ENCODE measurements at regions not wholly inside any gene's neighbourhood (a gene's known extent, or its start where the extent isn't known, plus 50 kb on each side); places are given as distances from the start of the nearest gene placed in this dataset.
"Not testable (repeated sequence)": the region's sequence is repeated elsewhere in the genome, so short reads cannot be mapped to it uniquely, and the experiment has no call there.

DNA sequence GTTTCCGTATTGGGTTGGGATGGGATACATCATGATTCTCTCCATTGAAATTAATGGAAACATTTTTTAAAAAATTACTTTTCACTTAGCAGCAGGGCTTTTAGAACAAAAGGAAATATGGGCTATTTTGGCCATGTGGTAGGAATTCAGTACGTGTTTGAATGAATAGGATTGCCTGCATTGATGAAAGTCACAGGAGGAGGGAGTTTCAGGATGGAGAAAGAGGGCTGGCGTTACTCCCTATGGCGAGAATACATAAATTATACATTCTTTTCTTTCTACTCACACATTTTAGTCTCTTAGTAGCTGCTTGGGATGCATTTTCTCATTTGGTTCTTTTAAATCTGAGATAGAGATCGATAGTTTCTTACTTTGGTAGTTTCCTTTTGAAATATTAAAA, 100.3 kb upstream of the PDHA1 start:
- DNase-seq = no peak

DNA sequence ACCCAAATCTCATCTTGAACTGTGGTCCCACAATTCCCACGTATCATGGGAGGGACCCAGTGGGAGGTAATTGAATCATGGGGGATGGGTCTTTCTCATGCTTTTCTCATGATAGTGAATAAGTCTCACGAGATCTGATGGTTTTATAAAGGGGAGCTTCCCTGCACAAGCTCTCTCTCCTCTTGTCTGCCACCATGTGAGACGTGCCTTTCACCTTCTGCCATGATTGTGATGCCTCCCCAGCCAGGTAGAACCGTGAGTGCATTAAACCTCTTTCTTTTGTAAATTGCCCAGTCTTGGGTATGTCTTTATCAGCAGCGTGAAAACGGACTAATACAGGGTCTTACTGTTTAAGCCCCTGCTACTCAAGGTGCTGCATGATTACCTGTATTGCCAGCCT, 98.8 kb upstream of the PDHA1 start:
- DNase-seq = not testable (repeated sequence)

DNA sequence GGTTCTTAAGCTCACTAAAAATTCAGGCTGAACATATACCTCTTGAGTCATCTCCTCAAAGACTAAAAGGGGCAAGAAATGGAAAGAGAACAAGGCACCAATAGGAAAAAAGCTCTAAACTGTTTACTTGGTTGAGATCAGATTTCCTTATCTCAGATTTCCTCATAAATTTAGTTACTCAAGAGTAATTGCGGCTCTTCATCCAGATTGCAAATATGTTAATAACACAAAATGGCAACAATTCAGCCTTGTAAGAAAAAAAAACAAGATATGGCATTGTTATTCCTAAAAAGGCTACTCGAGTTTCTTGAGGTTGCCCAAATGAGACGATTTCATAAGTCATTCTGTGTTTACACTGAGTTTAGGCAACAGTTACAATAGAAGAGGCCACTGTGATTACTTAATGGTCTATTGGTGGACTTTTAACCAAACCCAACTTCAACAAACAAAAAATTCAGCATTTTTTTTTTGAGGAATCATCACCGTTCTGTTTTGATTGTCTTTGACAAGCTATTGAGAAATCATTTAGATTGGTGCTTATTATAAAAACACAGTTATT, 97.9 kb upstream of the PDHA1 start:
- peak; percentile 67 for DNase-seq

DNA sequence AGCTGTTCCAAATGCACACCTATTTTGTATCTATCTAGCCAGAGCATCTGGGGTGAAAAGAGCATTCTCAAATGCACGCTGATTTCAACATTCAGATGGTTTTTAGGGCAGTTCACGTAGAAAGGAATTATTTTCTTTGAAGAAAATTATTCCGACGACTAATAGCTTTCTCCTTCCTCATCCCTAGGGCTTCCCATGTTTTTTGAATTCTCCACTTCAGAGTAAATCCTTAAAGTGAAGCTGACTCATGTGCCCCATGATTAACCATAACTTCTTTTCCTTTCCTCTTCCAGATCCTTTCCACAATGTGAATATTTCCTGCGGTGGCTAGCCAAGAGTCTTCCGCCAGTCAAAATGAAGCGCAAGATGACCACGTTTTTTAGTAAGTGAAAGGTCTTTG, 86.7 kb upstream of the PDHA1 start:
- DNase-seq = no peak

DNA sequence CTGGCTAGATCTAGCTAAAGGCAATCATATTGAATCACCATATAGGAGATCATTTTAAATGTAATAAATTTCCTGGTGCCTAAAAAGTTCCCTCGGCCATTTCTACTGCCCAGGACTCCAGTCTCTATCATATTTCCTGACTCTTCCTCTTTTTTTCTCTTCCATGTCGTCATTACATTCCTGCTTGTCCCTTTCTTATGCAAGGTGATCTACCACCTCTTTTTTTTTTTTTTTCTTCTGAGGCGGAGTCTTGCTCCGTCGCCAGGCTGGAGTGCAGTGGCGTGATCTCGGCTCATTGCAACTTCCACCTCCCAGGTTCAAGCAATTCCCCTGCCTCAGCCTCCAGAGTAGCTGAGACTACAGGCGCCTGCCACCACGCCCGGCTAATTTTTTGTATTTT, 82.7 kb upstream of the PDHA1 start:
- DNase-seq = not testable (repeated sequence)

DNA sequence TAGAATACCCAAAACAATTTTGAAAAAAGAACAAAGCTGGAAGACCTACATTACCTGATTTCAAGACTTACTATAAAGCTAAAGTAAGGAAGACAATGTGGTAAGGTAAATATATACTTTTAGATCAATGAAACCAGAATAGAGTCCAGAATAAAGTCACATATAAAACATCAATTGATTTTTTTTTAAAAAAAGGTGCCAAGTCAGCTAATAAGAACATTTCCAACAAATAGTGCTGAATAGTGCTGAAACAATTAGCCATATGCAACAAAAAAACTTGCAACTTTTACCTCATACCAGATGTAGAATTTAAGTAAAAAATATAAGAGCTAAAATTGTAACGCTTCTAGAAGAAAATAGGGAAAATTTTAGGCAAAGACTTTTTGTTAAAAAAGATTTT, 73.0 kb upstream of the PDHA1 start:
- no peak for DNase-seq

DNA sequence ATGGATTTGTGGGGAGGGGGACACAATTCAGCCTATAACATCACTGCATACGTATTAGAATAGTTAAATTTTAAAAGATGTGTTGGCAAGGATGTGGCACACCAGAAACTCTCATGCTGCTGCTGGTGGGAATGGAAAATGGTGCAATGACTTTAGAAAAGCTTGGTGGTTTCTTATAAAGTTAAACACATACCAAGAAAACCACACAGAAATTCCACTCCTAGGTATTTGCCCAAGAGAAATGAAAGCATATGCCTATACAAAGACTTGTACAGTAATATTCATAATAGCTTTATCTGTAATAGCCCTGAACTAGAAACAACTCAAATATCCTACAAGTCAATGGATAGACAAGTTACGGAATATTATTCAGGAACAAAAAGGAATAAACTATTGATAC, 71.3 kb upstream of the PDHA1 start:
- DNase-seq = no peak

DNA sequence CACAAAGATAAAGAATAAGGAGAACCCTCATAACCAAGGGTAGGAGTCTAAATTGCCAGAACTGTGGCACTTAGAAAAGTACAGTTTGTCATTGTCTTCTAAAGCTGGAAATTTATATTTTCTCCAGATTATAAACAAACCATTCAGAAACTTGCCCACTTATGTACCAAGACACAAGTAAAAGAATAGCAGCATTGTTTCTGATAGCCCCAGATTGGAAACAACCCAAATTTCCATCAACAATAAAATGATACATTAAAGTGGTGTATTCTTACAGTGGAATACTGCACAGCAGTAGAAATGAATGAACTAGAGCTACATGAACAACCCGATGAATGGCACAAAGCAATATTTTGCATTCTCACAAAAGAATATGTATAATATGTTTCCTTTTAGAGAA, 63.1 kb upstream of the PDHA1 start:
- no peak for DNase-seq

DNA sequence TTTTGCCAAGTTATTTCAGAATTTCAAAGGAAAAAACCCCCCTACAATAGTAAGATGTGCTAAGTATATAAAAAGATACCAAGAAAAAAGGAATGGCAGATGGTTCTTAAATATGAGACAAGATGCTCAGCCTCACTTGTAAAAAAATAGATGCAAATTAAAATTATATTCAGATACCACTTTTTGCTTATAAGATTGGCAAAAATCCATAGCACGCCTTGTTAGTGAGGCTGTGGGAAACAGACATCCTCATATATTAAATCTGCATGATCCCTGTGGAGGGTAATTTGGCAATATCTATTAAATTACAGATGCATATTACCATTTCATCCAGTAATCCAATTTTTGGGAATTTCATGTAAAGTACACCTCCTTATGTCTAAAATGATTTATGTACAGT, 62.5 kb upstream of the PDHA1 start:
- no peak for DNase-seq

DNA sequence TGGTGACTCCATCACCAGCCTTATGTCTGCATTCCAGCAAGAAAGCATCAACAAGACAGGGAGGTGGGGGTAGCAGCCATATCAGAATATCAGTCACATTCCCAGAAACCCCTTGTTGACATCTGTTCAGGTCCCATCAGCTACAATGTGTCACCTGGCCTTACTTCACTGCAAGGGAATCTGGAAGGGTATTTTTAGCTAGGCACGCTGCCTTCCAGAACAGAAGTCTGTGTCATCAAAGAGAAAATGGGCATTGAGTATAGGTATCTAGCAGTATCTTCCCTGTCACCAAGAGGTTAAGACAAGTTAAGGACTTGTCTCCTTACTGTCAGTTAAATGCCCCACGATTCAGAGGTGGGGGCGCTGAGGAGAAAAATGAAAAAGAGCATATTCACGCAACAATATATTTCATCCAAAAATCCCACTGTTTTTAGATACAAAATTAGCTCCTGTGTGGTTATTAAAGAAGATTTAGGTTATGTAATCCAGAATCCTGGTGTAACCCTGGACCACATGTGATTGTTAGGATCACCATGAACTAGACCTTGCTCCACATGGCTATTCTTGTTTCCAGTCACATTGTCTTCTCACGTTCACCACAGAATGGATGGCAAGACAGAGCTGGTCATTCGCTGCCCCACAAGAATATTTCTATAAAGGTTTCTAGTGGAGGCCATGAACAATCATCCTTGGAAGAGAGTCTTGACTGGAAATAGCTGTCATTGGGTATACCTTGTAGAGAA, 60.0 kb upstream of the PDHA1 start:
- no peak for DNase-seq

DNA sequence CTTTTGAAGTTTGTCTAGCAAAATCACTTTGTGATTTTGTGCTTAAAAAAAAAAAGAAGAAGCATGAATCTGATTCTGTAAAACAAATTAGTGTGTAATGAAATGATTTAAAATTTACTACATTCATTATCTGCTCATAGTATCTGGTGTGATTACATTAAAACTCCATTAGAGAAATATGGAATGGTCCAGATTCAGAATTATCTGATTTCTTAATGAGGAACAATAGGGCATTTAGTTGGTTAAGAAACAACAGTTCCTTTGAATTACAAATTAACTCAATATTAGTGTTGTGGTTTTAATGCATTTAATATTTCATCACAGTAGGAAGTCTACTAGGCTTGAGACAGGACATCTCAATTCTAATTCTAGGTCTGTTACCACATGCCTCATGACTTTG, 57.9 kb upstream of the PDHA1 start:
- DNase-seq = no peak

DNA sequence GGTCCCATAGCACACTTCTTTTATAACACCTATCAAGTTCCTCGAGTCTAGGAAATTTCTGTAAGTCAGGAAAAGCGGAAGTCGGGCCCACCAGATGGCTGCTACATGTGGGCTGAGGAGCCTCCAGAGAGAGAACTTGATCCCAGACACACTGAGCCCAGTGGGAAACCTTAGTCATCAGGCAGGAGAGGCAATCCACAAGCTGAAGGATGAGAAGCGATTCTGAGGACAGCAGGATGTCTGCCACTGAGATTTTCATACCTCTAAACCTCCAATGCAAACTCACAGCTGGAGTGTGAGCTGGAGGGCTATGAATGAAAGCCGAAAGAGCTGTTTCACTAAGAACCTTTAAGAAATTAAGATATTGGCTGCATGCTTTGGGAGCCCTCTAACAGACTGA, 52.6 kb upstream of the PDHA1 start:
- no peak for DNase-seq

DNA sequence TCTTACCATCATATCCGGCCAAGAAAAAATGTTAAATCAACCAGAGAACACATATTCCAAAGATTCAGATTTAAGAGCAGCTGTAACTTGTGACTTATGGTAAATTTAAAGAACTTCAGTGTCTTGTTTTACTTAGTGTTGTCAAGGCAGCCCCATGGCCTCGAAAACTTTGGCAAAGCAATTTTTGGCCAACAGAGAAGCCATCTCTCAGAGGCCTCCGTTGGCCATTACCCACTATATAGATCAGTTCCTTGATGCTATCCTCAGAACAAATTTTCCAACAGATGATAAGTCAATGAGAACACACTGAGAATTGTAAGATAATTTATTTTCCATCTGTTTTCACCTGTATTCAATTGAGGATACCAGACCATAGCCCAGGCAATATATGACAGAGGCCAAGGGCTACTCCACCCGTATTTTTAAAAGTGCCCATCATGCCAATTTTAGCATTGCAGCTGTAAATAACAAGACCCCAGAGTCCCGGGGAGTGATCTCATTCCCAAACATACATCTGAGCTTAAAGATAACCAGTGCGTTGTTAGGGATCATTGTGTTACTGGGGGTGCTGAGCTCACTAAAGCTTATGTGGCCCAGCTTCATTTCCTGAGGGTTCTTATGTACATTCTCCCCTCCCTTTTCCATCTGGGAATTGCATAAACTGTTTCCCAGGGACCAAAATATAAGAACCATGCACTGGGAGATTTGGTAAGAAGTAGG, 50.0 kb upstream of the PDHA1 start:
- no peak for DNase-seq
